CD14-positive monocyte (primary cell): ENCODE measurements at regions not wholly inside any gene's neighbourhood (a gene's known extent, or its start where the extent isn't known, plus 50 kb on each side); places are given as distances from the start of the nearest gene placed in this dataset.

Experiments used
- DNase-seq, 3 donors: peaks; one replicate each; pipeline ENCODE4 v3.0.0-alpha.2; 2011 to 2022
- H2AFZ ChIP-seq: 2 replicates; pipeline ENCODE4 v1.6.0; 2012; ENCODE audit warnings: mild to moderate bottlenecking, low read depth, low read length, inconsistent platforms; ENCODE audit not compliant: insufficient read depth, poor library complexity, severe bottlenecking
- H3K27ac ChIP-seq, 2 donors: 1 replicate in 1 of 2; 2 replicates in 1 of 2; pipeline ENCODE4 v1.5.1; 2012 to 2013; ENCODE audit warnings: low read length in 2 of 2, control low read depth in 1 of 2, inconsistent platforms in 1 of 2, low read depth in 1 of 2, mild to moderate bottlenecking in 1 of 2
- H3K27me3 ChIP-seq, 2 donors: one replicate each; pipeline versions ENCODE4 v1.6.0 to v1.6.1; 2011 to 2013; ENCODE audit warnings: low read length in 2 of 2; ENCODE audit not compliant: control insufficient read depth in 2 of 2, insufficient read depth in 2 of 2
- H3K36me3 ChIP-seq, 2 donors: replicated peaks in 1 of 2; 1 replicate in 1 of 2; 2 replicates in 1 of 2; pipeline versions ENCODE4 v1.5.1 to v1.6.1; 2012 to 2013; ENCODE audit warnings: low read length in 2 of 2, control low read depth in 1 of 2, inconsistent platforms in 1 of 2, mild to moderate bottlenecking in 1 of 2; ENCODE audit not compliant: insufficient read depth in 2 of 2, control insufficient read depth in 1 of 2
- H3K4me1 ChIP-seq, 2 donors: 1 replicate in 1 of 2; 2 replicates in 1 of 2; pipeline versions ENCODE4 v1.5.1 to v1.6.1; 2012 to 2013; ENCODE audit warnings: low read length in 2 of 2, control low read depth in 1 of 2, inconsistent platforms in 1 of 2, mild to moderate bottlenecking in 1 of 2, moderate library complexity in 1 of 2; ENCODE audit not compliant: insufficient read depth in 2 of 2, control insufficient read depth in 1 of 2
- H3K4me2 ChIP-seq: replicated peaks from 2 replicates; pipeline ENCODE3; 2012; ENCODE audit warnings: low read length, moderate library complexity, mild to moderate bottlenecking; ENCODE audit not compliant: poor library complexity, severe bottlenecking; ENCODE audit errors: extremely low read depth
- H3K4me3 ChIP-seq, 3 experiments: fragments of 200-600 bp in 1 of 3; sonication (generic) in 1 of 3; replicated peaks in 1 of 3; 1 replicate in 2 of 3; 2 replicates in 1 of 3; pipeline ENCODE4 v1.5.1; 2011 to 2013; ENCODE audit warnings: low read length in 3 of 3, mild to moderate bottlenecking in 3 of 3, control low read depth in 2 of 3, low read depth in 2 of 3, inconsistent platforms in 1 of 3, moderate library complexity in 1 of 3
- H3K79me2 ChIP-seq: 2 replicates; pipeline ENCODE4 v1.6.0; 2012; ENCODE audit warnings: mild to moderate bottlenecking, control low read depth, inconsistent platforms, low read length, moderate library complexity; ENCODE audit not compliant: insufficient read depth
- H3K9ac ChIP-seq: 2 replicates; pipeline ENCODE4 v1.6.0; 2017; ENCODE audit warnings: low read length, mild to moderate bottlenecking; ENCODE audit not compliant: insufficient read depth, poor library complexity, severe bottlenecking
- H3K9me3 ChIP-seq, 2 donors: replicated peaks in 1 of 2; 1 replicate in 1 of 2; 2 replicates in 1 of 2; pipeline versions ENCODE4 v1.5.1 to v1.6.1; 2012 to 2013; ENCODE audit warnings: low read length in 2 of 2, control low read depth in 1 of 2; ENCODE audit not compliant: control insufficient read depth in 1 of 2, insufficient read depth in 1 of 2
- H4K20me1 ChIP-seq: 2 replicates; pipeline ENCODE4 v1.6.0; 2012; ENCODE audit warnings: mild to moderate bottlenecking, low read length, control low read depth, moderate library complexity; ENCODE audit not compliant: insufficient read depth
- H3K27ac Mint-ChIP-seq, 7 donors: one replicate each; pipeline ENCODE4 v1.8.0; 2020; ENCODE audit warnings: mild to moderate bottlenecking in 7 of 7, mixed read lengths in 7 of 7, moderate library complexity in 6 of 7, inconsistent platforms in 2 of 7
- H3K27me3 Mint-ChIP-seq, 3 donors: one replicate each; pipeline ENCODE4 v1.8.0; 2021 to 2022; ENCODE audit warnings: low read depth in 3 of 3, mild to moderate bottlenecking in 3 of 3, mixed read lengths in 3 of 3, moderate library complexity in 3 of 3, inconsistent platforms in 1 of 3
- H3K36me3 Mint-ChIP-seq, 2 donors: one replicate each; pipeline ENCODE4 v1.8.0; 2020; ENCODE audit warnings: mixed read lengths in 2 of 2, inconsistent platforms in 1 of 2, mild to moderate bottlenecking in 1 of 2
- H3K4me1 Mint-ChIP-seq: one replicate; pipeline ENCODE4 v1.8.0; 2020; ENCODE audit warnings: mild to moderate bottlenecking, mixed read lengths
- H3K4me3 Mint-ChIP-seq, 2 donors: one replicate each; pipeline ENCODE4 v1.8.0; 2020; ENCODE audit warnings: mild to moderate bottlenecking in 2 of 2, mixed read lengths in 2 of 2, moderate library complexity in 1 of 2
- H3K9me3 Mint-ChIP-seq, 7 donors: one replicate each; pipeline ENCODE4 v1.8.0; 2020 to 2022; ENCODE audit warnings: mixed read lengths in 7 of 7, mild to moderate bottlenecking in 6 of 7, moderate library complexity in 6 of 7, inconsistent platforms in 2 of 7
- CTCF ChIP-seq: fragments of 200-600 bp; IDR thresholded peaks from one replicate; pipeline ENCODE4 v1.8.0; 2022; ENCODE audit warnings: antibody characterized with exemption, mild to moderate bottlenecking
- WGBS: methylation state at CpG from one replicate; pipeline ENCODE4 v1.1.5; 2013; ENCODE audit warnings: missing lambda C conversion rate; ENCODE audit not compliant: insufficient coverage; 5-methylcytosine and 5-hydroxymethylcytosine counted together
- intact Hi-C, 2 donors: fragments of 100-400 bp; cut with micrococcal nuclease; formaldehyde crosslinking; loops; one replicate each; pipeline versions ENCODE4 v1.15.0 to v1.15.1; 2023

- Histone ChIP-seq H3K9me3 (peaks cover 3 to 8% of the 10 kb centered on the region in 2 donors), H2AFZ (no peak overlapping the region), H3K4me2 (no peak overlapping the region), H3K36me3 (no peaks in the 10 kb centered on the region), H3K9ac (no peak overlapping the region), H3K4me3 (no peak overlapping the region), H3K79me2 (no peaks in the 10 kb centered on the region), H4K20me1 (no peaks in the 10 kb centered on the region), H3K4me1 (no peaks in the 10 kb centered on the region), H3K27ac (no peak overlapping the region), H3K27me3 (no peaks in the 10 kb centered on the region)
- no peaks in the 10 kb centered on the region for H3K4me1 Mint-ChIP-seq
- H3K4me3 Mint-ChIP-seq, result no peak overlapping the region
- no CpG with 5 or more reads among the region's 1 CpG for WGBS
- TF ChIP-seq CTCF, result no peak
- intact Hi-C loops, result no loop called here
- peaks cover 2 to 6% (median 4%) of the 10 kb centered on the region in 7 donors for H3K9me3 Mint-ChIP-seq
- no peaks in the 10 kb centered on the region for H3K36me3 Mint-ChIP-seq
- H3K27me3 Mint-ChIP-seq, result no peaks in the 10 kb centered on the region
- no peak for DNase-seq
- no peak overlapping the region for H3K27ac Mint-ChIP-seq
Observed at GRCh38 chr21:17003258-17003615, 509.6 kb upstream of the CXADR start.

- 0% methylated on average over 2 of the region's 3 CpGs for WGBS
- H4K20me1 ChIP-seq, result no peaks in the 10 kb centered on the region
- H3K4me3 ChIP-seq, result no peak overlapping the region
- no peak for DNase-seq
- no peaks in the 10 kb centered on the region for H3K27me3 Mint-ChIP-seq
- no peak overlapping the region for H3K27ac Mint-ChIP-seq
- H3K36me3 ChIP-seq, result no peaks in the 10 kb centered on the region
- no peak overlapping the region for H3K27ac ChIP-seq
- no peaks in the 10 kb centered on the region for H3K4me1 Mint-ChIP-seq
- H3K9me3 ChIP-seq, result peaks cover 1 to 8% of the 10 kb centered on the region in 2 donors
- no peaks in the 10 kb centered on the region for H3K27me3 ChIP-seq
- no peak for TF ChIP-seq CTCF
- no peaks in the 10 kb centered on the region for H3K79me2 ChIP-seq
- H2AFZ ChIP-seq, result no peak overlapping the region
- H3K4me3 Mint-ChIP-seq, result no peak overlapping the region
- H3K9ac ChIP-seq, result no peak overlapping the region
- no peaks in the 10 kb centered on the region for H3K36me3 Mint-ChIP-seq
- peaks cover 2 to 6% (median 4%) of the 10 kb centered on the region in 7 donors for H3K9me3 Mint-ChIP-seq
- H3K4me2 ChIP-seq, result no peak overlapping the region
- no peaks in the 10 kb centered on the region for H3K4me1 ChIP-seq
- intact Hi-C loops, result no loop called here
Observed at GRCh38 chr21:17003763-17004373, 509.0 kb upstream of the CXADR start.
